ENCODE measurements at regions not wholly inside any gene's neighbourhood (a gene's known extent, or its start where the extent isn't known, plus 50 kb on each side); places are given as distances from the start of the nearest gene placed in this dataset.

- H3K4me3 ChIP-seq (ENCODE audit: low read length): no peak overlapping the region
- no peaks in the 10 kb centered on the region for H3K27me3 ChIP-seq (ENCODE audit: insufficient read depth, low read length)
- peaks cover 14% of the 10 kb centered on the region for H3K9me3 ChIP-seq (ENCODE audit: insufficient read depth, low read depth, low read length)
- H3K36me3 ChIP-seq (ENCODE audit: insufficient read depth, low read length): no peaks in the 10 kb centered on the region
- no peak overlapping the region for H3K9ac ChIP-seq (ENCODE audit: low read depth, low read length)
- H3K4me1 ChIP-seq (ENCODE audit: insufficient read depth, low read length): peaks cover 24% of the 10 kb centered on the region
- WGBS: 64% methylated on average over 2 of the region's 2 CpGs
- H3K27ac ChIP-seq (ENCODE audit: low read depth, low read length): no peak overlapping the region
These were observed 258.6 kb downstream of the ZEB2 start for GRCh38 chr2:144261336-144261735.

GRCh38 chr2:144259332-144259731 is 260.6 kb downstream of the ZEB2 start:
- Histone ChIP-seq H3K4me1 (ENCODE audit: insufficient read depth, low read length) (peaks cover 24% of the 10 kb centered on the region), H3K4me3 (ENCODE audit: low read length) (no peak overlapping the region), H3K27me3 (ENCODE audit: insufficient read depth, low read length) (no peaks in the 10 kb centered on the region), H3K9me3 (ENCODE audit: insufficient read depth, low read depth, low read length) (peaks cover 28% of the 10 kb centered on the region), H3K36me3 (ENCODE audit: insufficient read depth, low read length) (peaks cover 3% of the 10 kb centered on the region; the same call in 1 of the 2 replicates), H3K9ac (ENCODE audit: low read depth, low read length) (no peak overlapping the region), H3K27ac (ENCODE audit: low read depth, low read length) (no peak overlapping the region)
- WGBS: 96% methylated on average over 6 of the region's 6 CpGs

DNA sequence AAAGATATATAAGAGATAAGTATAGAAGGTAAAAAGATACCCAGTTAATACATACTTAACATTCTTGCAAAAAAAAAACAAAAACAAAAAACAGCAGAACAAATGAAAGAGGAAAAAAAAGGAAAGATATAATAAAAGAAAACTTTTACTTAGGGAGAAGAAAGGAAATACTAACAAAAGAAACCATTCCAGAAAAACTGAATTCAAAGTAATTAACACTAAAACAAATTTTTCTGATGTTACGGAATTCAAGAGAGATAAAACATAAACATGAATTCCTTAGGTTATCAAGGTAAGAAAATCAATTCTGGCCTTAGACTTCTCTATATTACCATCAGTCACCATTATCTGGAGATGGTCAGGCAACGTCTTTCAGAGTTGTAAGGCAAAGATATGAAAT is 261.8 kb downstream of the ZEB2 start:
- peaks cover 38% of the 10 kb centered on the region for H3K9me3 ChIP-seq (ENCODE audit: insufficient read depth, low read depth, low read length)
- peaks cover 3% of the 10 kb centered on the region; the same call in 1 of the 2 replicates for H3K36me3 ChIP-seq (ENCODE audit: insufficient read depth, low read length)
- no peak overlapping the region for H3K9ac ChIP-seq (ENCODE audit: low read depth, low read length)
- 87% methylated on average over 2 of the region's 2 CpGs for whole genome bisulfite sequencing
- H3K27ac ChIP-seq (ENCODE audit: low read depth, low read length): no peak overlapping the region
- peaks cover 24% of the 10 kb centered on the region for H3K4me1 ChIP-seq (ENCODE audit: insufficient read depth, low read length)
- no peaks in the 10 kb centered on the region for H3K27me3 ChIP-seq (ENCODE audit: insufficient read depth, low read length)
- H3K4me3 ChIP-seq (ENCODE audit: low read length): no peak overlapping the region

GRCh38 chr2:144256996-144257707 is 262.8 kb downstream of the ZEB2 start:
- peaks cover 48% of the 10 kb centered on the region for H3K9me3 ChIP-seq (ENCODE audit: insufficient read depth, low read depth, low read length)
- H3K4me1 ChIP-seq (ENCODE audit: insufficient read depth, low read length): peaks cover 24% of the 10 kb centered on the region
- 88% methylated on average over 1 of the region's 1 CpG for WGBS
- no peak overlapping the region for H3K4me3 ChIP-seq (ENCODE audit: low read length)
- H3K27ac ChIP-seq (ENCODE audit: low read depth, low read length): no peak overlapping the region
- no peak overlapping the region for H3K9ac ChIP-seq (ENCODE audit: low read depth, low read length)
- peaks cover 3% of the 10 kb centered on the region; the same call in 1 of the 2 replicates for H3K36me3 ChIP-seq (ENCODE audit: insufficient read depth, low read length)
- H3K27me3 ChIP-seq (ENCODE audit: insufficient read depth, low read length): no peaks in the 10 kb centered on the region

GRCh38 chr2:144254342-144255235 is 265.3 kb downstream of the ZEB2 start:
- Histone ChIP-seq H3K36me3 (ENCODE audit: insufficient read depth, low read length) (peaks cover 3% of the 10 kb centered on the region; the same call in 1 of the 2 replicates), H3K9ac (ENCODE audit: low read depth, low read length) (no peak overlapping the region), H3K4me1 (ENCODE audit: insufficient read depth, low read length) (peaks cover 2% of the 10 kb centered on the region; the same call in 1 of the 2 replicates), H3K9me3 (ENCODE audit: insufficient read depth, low read depth, low read length) (peaks cover 51% of the 10 kb centered on the region), H3K27ac (ENCODE audit: low read depth, low read length) (no peak overlapping the region), H3K4me3 (ENCODE audit: low read length) (no peak overlapping the region), H3K27me3 (ENCODE audit: insufficient read depth, low read length) (no peaks in the 10 kb centered on the region)
- 95% methylated on average over 2 of the region's 2 CpGs for WGBS

- Histone ChIP-seq H3K27ac (ENCODE audit: low read depth, low read length) (no peak overlapping the region), H3K36me3 (ENCODE audit: insufficient read depth, low read length) (peaks cover 3% of the 10 kb centered on the region; the same call in 1 of the 2 replicates), H3K27me3 (ENCODE audit: insufficient read depth, low read length) (no peaks in the 10 kb centered on the region), H3K4me3 (ENCODE audit: low read length) (no peak overlapping the region), H3K9me3 (ENCODE audit: insufficient read depth, low read depth, low read length) (peaks cover 51% of the 10 kb centered on the region), H3K9ac (ENCODE audit: low read depth, low read length) (no peak overlapping the region), H3K4me1 (ENCODE audit: insufficient read depth, low read length) (no peaks in the 10 kb centered on the region)
- 91% methylated on average over 4 of the region's 4 CpGs for WGBS
These were observed 266.2 kb downstream of the ZEB2 start for GRCh38 chr2:144253743-144254142.

- H3K27ac ChIP-seq (ENCODE audit: low read depth, low read length): no peak overlapping the region
- no peaks in the 10 kb centered on the region for H3K27me3 ChIP-seq (ENCODE audit: insufficient read depth, low read length)
- H3K9me3 ChIP-seq (ENCODE audit: insufficient read depth, low read depth, low read length): peaks cover 40% of the 10 kb centered on the region
- WGBS: no CpG with 5 or more reads among the region's 1 CpG
- no peaks in the 10 kb centered on the region for H3K4me1 ChIP-seq (ENCODE audit: insufficient read depth, low read length)
- H3K4me3 ChIP-seq (ENCODE audit: low read length): no peak overlapping the region
- H3K9ac ChIP-seq (ENCODE audit: low read depth, low read length): no peak overlapping the region
- H3K36me3 ChIP-seq (ENCODE audit: insufficient read depth, low read length): peaks cover 3% of the 10 kb centered on the region; the same call in 1 of the 2 replicates
These were observed 267.2 kb downstream of the ZEB2 start for GRCh38 chr2:144252694-144253093.

- peaks cover 22% of the 10 kb centered on the region for H3K9me3 ChIP-seq (ENCODE audit: insufficient read depth, low read depth, low read length)
- no peaks in the 10 kb centered on the region for H3K36me3 ChIP-seq (ENCODE audit: insufficient read depth, low read length)
- no peak overlapping the region for H3K9ac ChIP-seq (ENCODE audit: low read depth, low read length)
- H3K27ac ChIP-seq (ENCODE audit: low read depth, low read length): no peak overlapping the region
- H3K4me1 ChIP-seq (ENCODE audit: insufficient read depth, low read length): no peaks in the 10 kb centered on the region
- 98% methylated on average over 4 of the region's 4 CpGs for WGBS
- no peaks in the 10 kb centered on the region for H3K27me3 ChIP-seq (ENCODE audit: insufficient read depth, low read length)
- no peak overlapping the region for H3K4me3 ChIP-seq (ENCODE audit: low read length)
These were observed 270.8 kb downstream of the ZEB2 start for GRCh38 chr2:144249035-144249637.

GRCh38 chr2:144248350-144249034 is 271.4 kb downstream of the ZEB2 start:
- Histone ChIP-seq H3K27me3 (ENCODE audit: insufficient read depth, low read length) (no peaks in the 10 kb centered on the region), H3K9ac (ENCODE audit: low read depth, low read length) (no peak overlapping the region), H3K4me3 (ENCODE audit: low read length) (no peak overlapping the region), H3K4me1 (ENCODE audit: insufficient read depth, low read length) (no peaks in the 10 kb centered on the region), H3K9me3 (ENCODE audit: insufficient read depth, low read depth, low read length) (peaks cover 17% of the 10 kb centered on the region), H3K27ac (ENCODE audit: low read depth, low read length) (no peak overlapping the region), H3K36me3 (ENCODE audit: insufficient read depth, low read length) (no peaks in the 10 kb centered on the region)
- 94% methylated on average over 4 of the region's 4 CpGs for WGBS

- Histone ChIP-seq H3K27me3 (ENCODE audit: insufficient read depth, low read length) (no peaks in the 10 kb centered on the region), H3K36me3 (ENCODE audit: insufficient read depth, low read length) (no peaks in the 10 kb centered on the region), H3K4me1 (ENCODE audit: insufficient read depth, low read length) (peaks cover 24% of the 10 kb centered on the region), H3K4me3 (ENCODE audit: low read length) (no peak overlapping the region), H3K9ac (ENCODE audit: low read depth, low read length) (no peak overlapping the region), H3K27ac (ENCODE audit: low read depth, low read length) (no peak overlapping the region), H3K9me3 (ENCODE audit: insufficient read depth, low read depth, low read length) (no peaks in the 10 kb centered on the region)
These were observed 275.0 kb downstream of the ZEB2 start for GRCh38 chr2:144244938-144245337.

All from HUES64 (cell line).